ENCODE measurements at regions not wholly inside any gene's neighbourhood (a gene's known extent, or its start where the extent isn't known, plus 50 kb on each side); places are given as distances from the start of the nearest gene placed in this dataset.
"Not testable (repeated sequence)": the region's sequence is repeated elsewhere in the genome, so short reads cannot be mapped to it uniquely, and the experiment has no call there.

DNA sequence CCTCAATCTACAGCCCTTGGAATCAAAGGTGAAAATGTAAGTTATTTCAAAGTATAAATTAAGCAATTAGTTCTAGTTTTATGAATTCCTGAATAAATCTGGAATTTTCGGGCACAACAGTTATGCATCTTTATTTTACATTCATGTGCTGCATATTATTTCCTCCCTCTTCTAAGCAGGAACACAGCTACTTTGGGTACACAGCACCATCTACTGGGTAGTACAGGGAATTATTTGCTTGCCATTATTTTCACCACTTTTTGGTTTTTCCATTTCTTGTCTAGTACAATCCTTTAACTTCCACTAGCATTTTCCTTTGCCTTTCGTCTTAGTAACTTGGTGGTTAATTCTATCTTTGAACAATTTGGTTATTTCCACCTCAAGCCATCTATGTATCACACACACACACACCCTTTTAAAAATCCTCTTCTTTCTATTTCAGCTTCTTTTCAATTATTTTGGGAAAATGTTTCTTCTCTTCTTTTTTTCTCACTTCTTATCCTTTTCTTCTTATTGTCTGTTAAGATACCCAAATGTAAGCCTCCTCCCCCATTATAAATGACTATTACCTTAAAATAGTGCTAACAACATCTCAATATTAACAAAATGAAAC, 451.0 kb downstream of the MFSD1 start:
- TF ChIP-seq, protein P1, sequence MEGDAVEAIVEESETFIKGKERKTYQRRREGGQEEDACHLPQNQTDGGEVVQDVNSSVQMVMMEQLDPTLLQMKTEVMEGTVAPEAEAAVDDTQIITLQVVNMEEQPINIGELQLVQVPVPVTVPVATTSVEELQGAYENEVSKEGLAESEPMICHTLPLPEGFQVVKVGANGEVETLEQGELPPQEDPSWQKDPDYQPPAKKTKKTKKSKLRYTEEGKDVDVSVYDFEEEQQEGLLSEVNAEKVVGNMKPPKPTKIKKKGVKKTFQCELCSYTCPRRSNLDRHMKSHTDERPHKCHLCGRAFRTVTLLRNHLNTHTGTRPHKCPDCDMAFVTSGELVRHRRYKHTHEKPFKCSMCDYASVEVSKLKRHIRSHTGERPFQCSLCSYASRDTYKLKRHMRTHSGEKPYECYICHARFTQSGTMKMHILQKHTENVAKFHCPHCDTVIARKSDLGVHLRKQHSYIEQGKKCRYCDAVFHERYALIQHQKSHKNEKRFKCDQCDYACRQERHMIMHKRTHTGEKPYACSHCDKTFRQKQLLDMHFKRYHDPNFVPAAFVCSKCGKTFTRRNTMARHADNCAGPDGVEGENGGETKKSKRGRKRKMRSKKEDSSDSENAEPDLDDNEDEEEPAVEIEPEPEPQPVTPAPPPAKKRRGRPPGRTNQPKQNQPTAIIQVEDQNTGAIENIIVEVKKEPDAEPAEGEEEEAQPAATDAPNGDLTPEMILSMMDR (IDR thresholded peaks at IDR 0.05; ENCODE audit: insufficient read depth, low read depth, low read length), result peak; percentile 78
- peak; percentile 79 for DNase-seq (ENCODE audit: low read depth)
- H3K4me3 ChIP-seq (ENCODE audit: low read depth, low read length), result no peak overlapping the region

GRCh38 chr3:159253860-159254259, 452.0 kb downstream of the MFSD1 start:
- TF ChIP-seq, protein P1 (IDR thresholded peaks at IDR 0.05; ENCODE audit: insufficient read depth, low read depth, low read length), result no peak
- no peak for DNase-seq (ENCODE audit: low read depth)
- H3K4me3 ChIP-seq (ENCODE audit: low read depth, low read length), result no peak overlapping the region

DNA sequence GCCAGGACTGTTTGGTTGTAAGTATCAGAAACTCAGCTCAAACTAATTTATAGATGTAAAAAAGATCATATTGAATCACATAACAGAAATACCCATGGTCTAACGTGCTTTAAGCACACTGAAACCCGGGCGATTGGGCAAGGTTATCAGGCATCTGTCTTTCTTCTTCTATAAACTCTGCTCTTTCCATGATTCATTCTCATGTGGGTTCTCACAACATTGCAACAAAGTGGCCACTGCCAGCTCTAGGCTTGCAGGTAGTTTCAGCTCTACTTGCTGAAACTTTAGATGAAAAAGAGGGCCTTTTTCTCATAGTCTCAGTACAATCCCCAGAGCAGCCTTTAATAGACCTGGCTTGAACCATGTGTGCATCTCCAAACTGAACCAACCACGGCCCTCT, 456.1 kb downstream of the MFSD1 start:
- DNase-seq (ENCODE audit: low read depth), result no peak
- TF ChIP-seq, protein P1 (IDR thresholded peaks at IDR 0.05; ENCODE audit: insufficient read depth, low read depth, low read length), result no peak
- no peak overlapping the region for H3K4me3 ChIP-seq (ENCODE audit: low read depth, low read length)

- DNase-seq (ENCODE audit: low read depth), result no peak
- TF ChIP-seq, protein P1 (IDR thresholded peaks at IDR 0.05; ENCODE audit: insufficient read depth, low read depth, low read length), result no peak
- H3K4me3 ChIP-seq (ENCODE audit: low read depth, low read length), result no peak overlapping the region
Observed at GRCh38 chr3:159258934-159259333, 457.1 kb downstream of the MFSD1 start.

DNA sequence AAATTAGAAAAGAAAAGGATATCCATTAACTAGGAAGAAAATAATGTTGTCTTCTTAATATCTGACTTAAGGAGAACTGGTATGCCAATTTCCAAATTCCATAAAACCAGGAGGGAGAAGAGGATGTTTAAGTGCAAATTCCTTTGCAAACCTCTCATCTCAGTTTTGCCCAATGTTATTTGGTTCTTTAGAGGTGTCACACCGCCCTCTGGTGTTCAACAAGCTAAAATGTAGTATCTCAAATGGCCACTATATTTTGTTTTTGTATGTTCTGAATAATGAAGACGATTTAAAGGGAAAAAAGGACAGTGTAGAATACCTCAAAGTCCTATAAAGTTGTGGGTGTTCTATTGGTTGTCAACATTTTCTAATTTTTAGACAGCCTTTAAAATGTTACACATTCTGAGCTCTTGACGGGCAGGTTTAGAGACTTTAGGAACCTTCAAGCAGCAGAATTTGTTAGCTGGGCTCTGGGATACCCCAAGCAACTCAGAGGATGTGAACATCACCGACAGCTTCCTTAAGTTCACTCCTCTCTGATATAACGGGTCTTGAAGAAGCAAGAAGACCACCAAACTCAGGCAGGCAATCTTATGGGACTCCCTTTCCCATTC, 458.3 kb downstream of the MFSD1 start:
- TF ChIP-seq, protein P1 (IDR thresholded peaks at IDR 0.05; ENCODE audit: insufficient read depth, low read depth, low read length), result peak; percentile 71
- peak; percentile 78 for DNase-seq (ENCODE audit: low read depth)
- no peak overlapping the region for H3K4me3 ChIP-seq (ENCODE audit: low read depth, low read length)

- DNase-seq (ENCODE audit: low read depth); H3K4me3 ChIP-seq (ENCODE audit: low read depth, low read length): not testable (repeated sequence)
Observed at GRCh38 chr3:159261333-159261732, 459.5 kb downstream of the MFSD1 start.

GRCh38 chr3:159263750-159264553, 462.1 kb downstream of the MFSD1 start:
- TF ChIP-seq, protein P1 (IDR thresholded peaks at IDR 0.05; ENCODE audit: insufficient read depth, low read depth, low read length), result peak; percentile 70

More at GRCh38 chr3:159263750-159264553, 462.1 kb downstream of the MFSD1 start:
- peak; percentile 52 for DNase-seq (ENCODE audit: low read depth)
- no peak overlapping the region for H3K4me3 ChIP-seq (ENCODE audit: low read depth, low read length)
